HG03135 (cell line): ENCODE measurements at regions not wholly inside any gene's neighbourhood (a gene's known extent, or its start where the extent isn't known, plus 50 kb on each side); places are given as distances from the start of the nearest gene placed in this dataset.
"Not testable (repeated sequence)": the region's sequence is repeated elsewhere in the genome, so short reads cannot be mapped to it uniquely, and the experiment has no call there.

ENCODE experiments used
- ATAC-seq: cut with Tn5 transposase; IDR thresholded peaks from one replicate; pipeline ENCODE4 v1.9.1; 2021; ENCODE audit warnings: mild to moderate bottlenecking, moderate library complexity; ENCODE audit not compliant: unreplicated experiment

GRCh38 chr1:104288322-104288721 lies 538.6 kb downstream of the AMY1C start:
- not testable (repeated sequence) for ATAC-seq

- no peak for ATAC-seq
Measured at GRCh38 chr1:104291156-104291555, 541.5 kb downstream of the AMY1C start.

DNA sequence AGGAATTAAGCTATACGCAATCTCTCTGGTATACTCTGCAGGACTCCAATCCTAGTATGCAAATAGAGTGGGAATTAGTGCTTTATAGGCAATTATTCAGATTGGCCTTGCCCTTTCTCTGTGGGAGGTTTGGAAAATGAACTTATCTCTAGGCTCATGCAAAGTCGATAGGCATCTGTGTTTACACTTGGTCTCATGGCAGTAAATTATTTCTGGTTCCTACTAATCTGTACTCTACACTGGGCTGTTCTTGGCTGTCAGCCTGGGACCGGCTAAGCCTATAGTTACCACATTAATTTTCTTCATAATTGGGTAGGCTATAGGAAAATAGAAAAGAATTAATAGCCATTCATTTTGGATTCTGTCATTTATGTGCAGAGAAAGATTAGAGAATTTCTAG lies 544.6 kb downstream of the AMY1C start:
- ATAC-seq: no peak

GRCh38 chr1:104295511-104295910 lies 545.8 kb downstream of the AMY1C start:
- ATAC-seq: no peak

- ATAC-seq: no peak
Measured at GRCh38 chr1:104309673-104310072, 560.0 kb downstream of the AMY1C start.

- ATAC-seq: no peak
Measured at GRCh38 chr1:104315823-104316222, 566.1 kb downstream of the AMY1C start.

- ATAC-seq: no peak
Measured at GRCh38 chr1:104322131-104322530, 572.4 kb downstream of the AMY1C start.

GRCh38 chr1:104329278-104329677 lies 579.6 kb downstream of the AMY1C start:
- ATAC-seq: no peak

DNA sequence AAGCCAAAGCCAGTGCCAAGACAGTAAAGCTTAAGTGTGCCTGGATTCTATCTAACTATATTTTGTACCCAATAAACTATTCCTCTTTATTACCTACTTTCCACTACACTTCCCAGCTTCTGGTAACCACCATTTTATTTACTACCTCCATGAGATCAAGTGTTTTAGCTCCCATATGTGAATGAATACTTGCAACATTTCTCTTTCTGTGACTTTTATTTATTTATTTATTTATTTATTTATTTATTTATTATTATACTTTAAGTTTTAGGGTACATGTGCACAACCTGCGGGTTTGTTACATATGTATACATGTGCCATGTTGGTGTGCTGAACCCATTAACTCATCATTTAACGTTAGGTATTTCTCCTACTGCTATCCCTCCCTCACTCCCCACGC lies 582.1 kb downstream of the AMY1C start:
- no peak for ATAC-seq

DNA sequence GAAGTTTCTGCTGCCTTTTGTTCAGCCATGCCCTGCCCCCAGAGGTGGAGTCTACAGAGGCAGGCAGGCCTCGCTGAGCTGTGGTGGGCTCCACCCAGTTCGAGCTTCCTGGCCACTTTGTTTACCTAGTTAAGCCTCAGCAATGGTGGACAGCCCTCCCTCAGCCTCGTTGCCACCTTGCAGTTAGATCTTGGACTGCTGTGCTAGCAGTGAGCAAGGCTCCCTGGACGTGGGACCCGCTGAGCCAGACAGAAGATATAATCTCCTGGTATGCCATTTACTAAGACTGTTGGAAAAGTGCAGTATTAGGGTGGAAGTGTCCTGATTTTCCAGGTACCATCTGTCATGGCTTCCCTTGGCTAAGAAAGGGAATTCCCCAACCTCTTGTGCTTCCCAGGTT lies 588.2 kb downstream of the AMY1C start:
- ATAC-seq: not testable (repeated sequence)

- ATAC-seq: no peak
Measured at GRCh38 chr1:104341944-104342343, 592.2 kb downstream of the AMY1C start.

DNA sequence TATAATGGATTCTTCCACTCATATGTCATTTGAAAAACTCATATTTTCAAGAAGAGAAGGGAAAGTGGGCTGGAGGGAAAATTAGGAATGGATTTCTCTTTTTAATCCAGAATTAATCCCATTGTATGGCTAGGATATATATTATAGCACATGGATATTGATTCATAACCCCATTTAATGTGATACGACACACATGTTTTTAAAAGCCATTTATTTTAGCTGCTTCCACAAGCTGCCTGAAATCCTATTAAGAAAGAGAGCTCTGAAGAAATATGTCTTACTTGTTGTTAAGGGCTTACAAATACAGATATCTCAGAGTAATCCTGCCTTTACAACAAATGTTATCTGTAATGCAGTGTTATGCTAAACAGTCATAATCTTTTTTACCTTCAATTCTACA lies 598.6 kb downstream of the AMY1C start:
- ATAC-seq: no peak

- ATAC-seq: no peak
Measured at GRCh38 chr1:104353580-104353979, 603.9 kb downstream of the AMY1C start.

GRCh38 chr1:104358086-104358485 lies 608.4 kb downstream of the AMY1C start:
- ATAC-seq: no peak

GRCh38 chr1:104358621-104359020 lies 608.9 kb downstream of the AMY1C start:
- ATAC-seq: no peak

DNA sequence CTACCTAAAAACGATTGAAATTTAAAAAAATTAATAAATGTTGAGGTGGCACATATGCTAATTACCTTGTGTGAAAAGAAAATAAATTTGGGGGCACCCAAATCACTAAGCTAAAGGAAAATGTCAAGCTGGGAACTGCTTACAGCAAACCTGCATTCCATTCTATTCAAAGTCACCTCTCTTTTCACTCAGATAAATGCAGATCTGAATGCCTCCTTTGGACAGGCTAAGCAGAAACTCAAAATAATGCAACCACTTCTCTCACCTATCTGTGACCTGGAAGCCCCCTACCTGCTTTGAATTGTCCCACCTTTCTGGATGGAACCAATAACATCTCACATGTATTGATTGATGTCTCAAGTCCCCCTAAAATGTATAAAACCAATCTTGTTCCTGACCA lies 628.7 kb downstream of the AMY1C start:
- ATAC-seq: no peak

- ATAC-seq: no peak
Measured at GRCh38 chr1:104380003-104380402, 630.3 kb downstream of the AMY1C start.

DNA sequence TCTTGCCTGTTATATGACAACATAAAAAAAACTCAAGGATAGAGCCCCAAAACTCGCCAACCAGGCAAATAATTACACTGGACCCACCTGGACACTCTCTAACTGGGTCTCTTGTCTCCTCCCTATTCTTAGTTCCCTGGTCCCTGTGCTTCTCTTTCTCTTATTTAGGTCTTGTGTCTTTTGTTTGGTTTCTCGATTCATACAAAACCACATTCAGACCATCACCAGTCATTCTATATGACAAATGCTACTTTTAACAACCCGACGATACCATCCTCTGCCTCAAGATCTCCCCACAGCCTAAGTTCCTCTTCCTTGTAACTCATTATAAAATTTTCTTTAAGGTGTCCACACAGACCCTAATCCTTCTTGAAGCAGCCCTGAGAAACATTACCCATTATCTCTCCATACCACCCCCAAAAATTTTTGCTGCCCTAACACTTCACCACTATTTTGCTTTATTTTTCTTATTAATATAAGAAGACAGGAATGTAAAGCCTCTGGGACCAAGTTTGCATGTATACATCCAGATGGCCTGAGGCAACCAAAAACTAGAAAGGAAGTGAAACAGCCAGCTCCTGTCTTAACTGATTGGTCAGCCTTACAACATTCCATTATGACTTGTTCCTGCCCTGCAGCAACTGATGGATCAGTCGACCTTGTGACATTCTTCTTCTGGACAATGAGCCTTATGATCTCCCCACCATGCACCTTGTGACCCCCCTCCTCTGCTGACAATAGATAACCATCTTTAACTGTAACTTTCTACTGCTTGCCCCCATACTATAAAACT lies 638.2 kb downstream of the AMY1C start:
- ATAC-seq: no peak

DNA sequence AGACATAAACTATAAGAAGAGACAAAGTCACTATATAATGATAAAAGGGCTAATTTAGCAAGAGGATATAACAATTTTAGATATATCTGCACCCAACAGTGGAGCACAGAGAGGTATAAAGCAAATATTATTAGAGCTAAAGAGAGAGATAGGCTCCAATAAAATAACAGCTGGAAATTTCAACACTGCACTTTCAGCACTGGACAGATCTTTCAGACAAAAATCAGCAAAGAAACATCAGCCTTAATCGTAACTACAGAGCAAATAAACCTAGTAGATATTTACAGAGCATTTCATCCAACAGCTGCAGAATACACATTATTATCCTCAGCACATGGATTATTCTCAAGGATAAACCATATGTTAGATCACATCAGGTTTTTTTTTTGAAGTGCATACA lies 642.9 kb downstream of the AMY1C start:
- ATAC-seq: no peak

DNA sequence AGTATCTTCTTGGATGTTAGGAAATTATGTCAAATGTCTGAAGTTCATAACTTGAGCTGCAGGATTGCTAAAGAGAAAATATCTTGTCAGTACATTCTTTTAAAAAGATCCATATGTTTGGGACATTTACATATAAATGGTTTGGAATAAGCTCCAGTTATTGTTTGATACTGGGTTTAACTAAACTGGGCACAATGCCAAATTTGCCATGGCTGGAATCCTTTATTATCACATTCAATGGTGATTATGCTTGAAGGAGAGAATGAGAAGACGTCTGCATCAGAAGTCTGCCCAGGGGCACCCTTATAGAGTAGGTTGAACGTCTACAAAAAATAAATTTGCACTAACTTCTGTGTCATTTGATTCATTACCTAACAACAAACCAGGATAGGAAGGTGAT lies 652.5 kb downstream of the AMY1C start:
- ATAC-seq: no peak

- no peak for ATAC-seq
Measured at GRCh38 chr1:104403883-104404282, 654.2 kb downstream of the AMY1C start.

DNA sequence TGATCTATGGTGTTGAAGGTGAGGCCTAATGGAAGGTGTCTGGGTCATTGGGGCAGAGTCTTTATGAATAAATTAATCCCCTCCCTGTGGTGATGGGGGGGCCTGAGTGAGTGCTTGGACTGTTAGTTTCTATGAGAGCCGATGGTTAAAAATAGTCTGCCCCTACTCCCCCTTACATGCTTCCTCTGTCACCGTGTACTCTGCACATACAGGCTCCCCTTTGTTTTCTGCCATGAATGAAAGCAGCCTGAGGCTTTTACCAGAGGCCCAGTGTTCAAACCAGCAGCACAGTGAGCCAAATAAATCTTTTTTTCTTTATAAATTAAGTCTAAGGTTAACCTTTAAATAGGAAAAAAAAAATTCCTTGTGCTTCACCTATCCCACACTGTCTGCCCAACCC lies 657.0 kb downstream of the AMY1C start:
- no peak for ATAC-seq

DNA sequence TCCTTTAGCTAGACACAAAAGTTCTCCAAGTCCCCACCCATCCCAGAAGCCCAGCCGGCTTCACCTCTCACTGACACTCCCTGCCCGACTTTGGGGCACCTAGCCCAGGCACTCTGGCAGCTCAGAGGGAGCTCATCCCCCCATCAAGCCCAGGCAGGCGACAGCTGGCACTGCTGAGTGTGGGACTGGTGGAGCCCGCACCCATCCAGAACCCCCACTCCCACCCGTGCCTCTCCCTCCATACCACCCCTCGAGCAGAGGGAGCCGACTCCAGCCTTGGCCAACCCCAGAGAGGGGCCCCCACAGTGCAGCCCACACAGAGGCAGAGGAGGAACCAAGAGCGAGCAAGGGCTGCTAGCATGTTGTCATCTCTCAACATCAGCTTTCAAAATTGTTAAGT lies 658.6 kb downstream of the AMY1C start:
- no peak for ATAC-seq
